ENCODE measurements at regions not wholly inside any gene's neighbourhood (a gene's known extent, or its start where the extent isn't known, plus 50 kb on each side); places are given as distances from the start of the nearest gene placed in this dataset.

- TF ChIP-seq EZH2 (IDR thresholded peaks at IDR 0.05; ENCODE audit: low read length) (no peak), CTCF (optimal IDR thresholded peaks at IDR 0.05 in 1 of 3, IDR thresholded peaks at IDR 0.05 in 1 of 3, conservative IDR thresholded peaks at IDR 0.05 in 1 of 3; ENCODE audit: extremely low read depth in 1 of 3, insufficient read depth in 2 of 3, low read length in 3 of 3) (no peak)
These were observed 657.9 kb downstream of the ACTL7B start for GRCh38 chr9:108197899-108198298.

All from keratinocyte (primary cell).